Natural killer cell treated with Interleukin-12 subunit alpha and Interleukin-12 subunit beta and Interleukin-15 and Interleukin-18, amount 100 ng/mL, for 72 hours (primary cell): ENCODE measurements at regions not wholly inside any gene's neighbourhood (a gene's known extent, or its start where the extent isn't known, plus 50 kb on each side); places are given as distances from the start of the nearest gene placed in this dataset.

Source experiments
- ATAC-seq, 2 donors: fragments of 150-1000 bp; cut with Tn5 transposase in 1 of 2; sonication (Bioruptor Pico), chemical (Tn5 transposase) in 1 of 2; 2 replicates each; pipeline ENCODE4 v1.10.0; 2021
- DNase-seq: peaks from one replicate; pipeline ENCODE4 v3.0.0; 2022; ENCODE audit warnings: low spot score
- H3K27ac Mint-ChIP-seq, 2 donors: 1 replicate in 1 of 2; 2 replicates in 1 of 2; pipeline ENCODE4 v1.8.0; 2022; ENCODE audit warnings: mixed read lengths in 2 of 2, mild to moderate bottlenecking in 1 of 2, moderate library complexity in 1 of 2
- H3K27me3 Mint-ChIP-seq, 2 donors: 1 replicate in 1 of 2; 2 replicates in 1 of 2; pipeline ENCODE4 v1.8.0; 2022; ENCODE audit warnings: mixed read lengths in 2 of 2
- H3K36me3 Mint-ChIP-seq: one replicate; pipeline ENCODE4 v1.8.0; 2022; ENCODE audit warnings: mixed read lengths
- H3K4me1 Mint-ChIP-seq, 2 donors: 1 replicate in 1 of 2; 2 replicates in 1 of 2; pipeline ENCODE4 v1.8.0; 2022; ENCODE audit warnings: low read depth in 2 of 2, mixed read lengths in 2 of 2, mild to moderate bottlenecking in 1 of 2
- H3K4me3 Mint-ChIP-seq: one replicate; pipeline ENCODE4 v1.8.0; 2022; ENCODE audit warnings: mixed read lengths
- H3K9me3 Mint-ChIP-seq: 2 replicates; pipeline ENCODE4 v1.8.0; 2022; ENCODE audit warnings: mixed read lengths

- H3K4me1 Mint-ChIP-seq: no peaks in the 10 kb centered on the region
- ATAC-seq (no peak), DNase-seq (no peak)
- H3K27me3 Mint-ChIP-seq: peaks cover 10 to 13% of the 10 kb centered on the region in 2 donors
- no peak overlapping the region for H3K27ac Mint-ChIP-seq
- no peaks in the 10 kb centered on the region for H3K36me3 Mint-ChIP-seq
- no peaks in the 10 kb centered on the region for H3K9me3 Mint-ChIP-seq
- no peak overlapping the region for H3K4me3 Mint-ChIP-seq
Measured at GRCh38 chr2:160550048-160550447, 56.4 kb upstream of the RBMS1 start.

DNA sequence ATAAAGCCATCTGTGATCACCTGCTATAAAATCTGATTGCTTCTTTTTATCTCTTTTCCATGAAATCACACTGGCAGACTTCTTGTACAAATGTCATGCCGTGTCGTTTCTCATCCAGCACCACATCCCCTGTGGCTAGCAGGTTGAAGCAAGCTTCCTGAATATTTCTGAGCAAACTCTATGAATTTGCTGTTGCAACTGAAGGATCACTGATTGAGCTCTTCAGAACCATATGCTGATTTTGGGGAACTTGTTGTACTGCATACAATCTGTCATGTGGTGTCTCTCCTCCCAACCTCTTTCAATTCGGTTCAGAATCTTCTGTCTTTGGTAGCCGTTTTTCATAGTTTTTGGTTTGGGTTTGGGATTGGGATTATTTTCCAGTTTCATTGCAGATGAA lies 57.7 kb upstream of the RBMS1 start:
- H3K27me3 Mint-ChIP-seq: peaks cover 10 to 13% of the 10 kb centered on the region in 2 donors
- no peak overlapping the region for H3K27ac Mint-ChIP-seq
- ATAC-seq (no peak), DNase-seq (no peak)
- no peaks in the 10 kb centered on the region for H3K4me1 Mint-ChIP-seq
- H3K36me3 Mint-ChIP-seq: no peaks in the 10 kb centered on the region
- no peak overlapping the region for H3K4me3 Mint-ChIP-seq
- H3K9me3 Mint-ChIP-seq: no peaks in the 10 kb centered on the region

DNA sequence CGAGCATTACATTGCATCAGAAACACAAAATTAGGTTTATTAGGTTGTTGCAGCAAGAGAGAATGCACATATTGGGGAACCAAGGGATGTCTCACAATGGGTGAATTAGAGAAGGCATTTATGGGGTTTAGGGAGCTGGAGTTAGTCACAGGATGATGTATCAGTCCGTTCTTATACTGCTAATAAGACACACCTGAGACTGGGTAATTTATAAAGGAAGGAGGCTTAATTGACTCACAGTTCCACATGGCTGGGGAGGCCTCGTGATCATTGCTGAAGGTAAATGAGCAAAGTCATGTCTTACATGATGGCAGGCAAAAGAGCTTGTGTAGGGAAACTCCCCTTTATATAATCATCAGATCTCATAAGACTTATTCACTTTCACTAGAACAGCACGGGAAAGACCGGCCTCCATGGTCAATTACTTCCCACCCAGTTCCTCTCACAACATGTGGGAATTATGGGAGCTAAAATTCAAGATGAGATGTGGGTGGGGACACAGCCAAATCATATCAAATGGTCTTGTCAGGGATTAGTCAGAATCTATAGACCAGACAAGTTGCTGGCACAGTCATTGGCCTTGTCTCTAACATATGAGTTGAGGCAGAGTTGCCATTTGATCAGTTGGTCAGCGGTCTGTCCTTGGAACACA lies 61.9 kb upstream of the RBMS1 start:
- Mint-ChIP-seq H3K4me1 (no peaks in the 10 kb centered on the region), H3K9me3 (no peaks in the 10 kb centered on the region), H3K4me3 (no peak overlapping the region), H3K27me3 (peaks cover 9 to 10% of the 10 kb centered on the region in 2 donors), H3K27ac (no peak overlapping the region), H3K36me3 (no peaks in the 10 kb centered on the region)
- DNase-seq (no peak), ATAC-seq (no peak)

DNA sequence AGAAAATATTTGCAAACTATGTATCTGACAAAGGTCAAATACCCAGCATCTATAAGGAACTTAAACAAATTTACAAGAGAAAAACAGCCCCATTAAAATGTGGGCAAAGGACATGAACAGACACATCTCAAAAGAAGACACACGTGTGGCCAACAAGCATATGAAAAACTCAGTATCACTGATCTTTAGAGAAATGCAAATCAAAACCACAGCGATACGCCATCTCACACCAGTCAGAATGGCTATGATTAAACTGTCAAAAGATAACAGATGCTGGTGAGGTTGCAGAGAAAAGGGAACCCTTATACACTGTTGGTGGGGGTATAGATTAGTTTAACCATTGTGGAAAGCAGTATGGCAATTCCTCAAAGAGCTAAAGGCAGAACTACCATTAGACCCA lies 64.3 kb upstream of the RBMS1 start:
- no peak for DNase-seq
- Mint-ChIP-seq H3K9me3 (no peaks in the 10 kb centered on the region), H3K4me1 (no peaks in the 10 kb centered on the region), H3K27ac (no peak overlapping the region), H3K4me3 (no peak overlapping the region), H3K27me3 (peaks cover 0 to 5% of the 10 kb centered on the region in 2 donors), H3K36me3 (no peaks in the 10 kb centered on the region)
- no peak for ATAC-seq

DNA sequence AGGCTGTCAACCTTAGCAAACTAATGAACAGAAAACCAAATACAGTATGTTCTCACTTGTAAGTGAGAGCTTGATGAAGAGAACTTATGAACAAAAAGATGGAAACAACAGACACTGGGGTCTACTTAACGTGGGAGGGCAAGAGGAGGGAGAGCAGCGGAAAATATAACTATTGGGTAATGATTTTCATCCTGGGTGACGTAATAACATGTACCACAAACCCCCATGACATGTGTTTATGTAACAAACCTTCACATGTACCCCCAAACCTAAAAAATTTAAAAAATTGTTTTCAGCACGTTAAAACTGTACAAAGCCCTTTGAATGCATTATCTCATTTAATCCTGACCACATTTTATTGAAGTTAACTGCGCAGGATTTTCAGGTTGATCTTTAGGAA lies 64.9 kb upstream of the RBMS1 start:
- ATAC-seq (no peak), DNase-seq (no peak)
- Mint-ChIP-seq H3K27me3 (no peaks in the 10 kb centered on the region), H3K27ac (no peak overlapping the region), H3K4me1 (no peaks in the 10 kb centered on the region), H3K4me3 (no peak overlapping the region), H3K9me3 (no peaks in the 10 kb centered on the region), H3K36me3 (no peaks in the 10 kb centered on the region)

DNA sequence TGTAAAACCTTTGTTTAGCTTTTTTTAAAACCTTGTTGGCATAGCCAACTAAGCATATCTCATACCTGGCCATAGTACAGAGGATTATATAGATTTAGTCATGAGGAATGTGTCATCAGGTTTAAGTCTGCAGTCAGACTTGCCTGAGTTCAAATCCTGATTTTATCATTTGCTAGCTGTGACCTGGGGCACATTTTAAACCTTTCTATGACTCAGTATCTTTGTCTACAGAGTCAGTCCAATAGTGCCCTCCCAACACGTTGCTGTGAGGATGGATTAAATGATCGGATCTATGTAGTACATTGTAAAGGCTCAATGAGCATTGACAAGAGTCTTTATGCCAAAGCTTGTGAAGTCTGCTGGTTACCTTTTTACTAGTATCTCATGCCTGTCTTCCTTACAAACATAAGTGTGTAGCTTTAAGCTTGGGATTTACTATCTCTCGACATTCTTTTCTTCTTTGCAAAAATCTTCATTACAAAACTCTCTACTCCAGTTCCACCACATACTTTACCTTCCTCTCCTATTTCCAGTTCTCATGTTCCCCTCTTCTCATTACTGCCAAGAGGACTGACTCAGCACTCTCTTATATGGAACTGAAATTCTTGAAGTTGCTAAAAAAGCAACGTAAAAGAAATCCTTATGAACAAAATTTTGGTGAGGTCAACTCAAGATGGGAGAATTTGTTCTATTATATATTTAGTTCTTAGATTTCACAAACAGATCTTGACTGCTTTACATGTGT lies 68.1 kb upstream of the RBMS1 start:
- Mint-ChIP-seq H3K27me3 (no peaks in the 10 kb centered on the region), H3K4me1 (no peaks in the 10 kb centered on the region), H3K4me3 (no peak overlapping the region), H3K36me3 (no peaks in the 10 kb centered on the region), H3K27ac (no peak overlapping the region), H3K9me3 (no peaks in the 10 kb centered on the region)
- ATAC-seq (no peak), DNase-seq (no peak)

GRCh38 chr2:160562730-160563129 lies 69.1 kb upstream of the RBMS1 start:
- ATAC-seq (no peak), DNase-seq (no peak)
- Mint-ChIP-seq H3K27me3 (no peaks in the 10 kb centered on the region), H3K27ac (no peak overlapping the region), H3K4me3 (no peak overlapping the region), H3K9me3 (no peaks in the 10 kb centered on the region), H3K4me1 (no peaks in the 10 kb centered on the region), H3K36me3 (no peaks in the 10 kb centered on the region)

DNA sequence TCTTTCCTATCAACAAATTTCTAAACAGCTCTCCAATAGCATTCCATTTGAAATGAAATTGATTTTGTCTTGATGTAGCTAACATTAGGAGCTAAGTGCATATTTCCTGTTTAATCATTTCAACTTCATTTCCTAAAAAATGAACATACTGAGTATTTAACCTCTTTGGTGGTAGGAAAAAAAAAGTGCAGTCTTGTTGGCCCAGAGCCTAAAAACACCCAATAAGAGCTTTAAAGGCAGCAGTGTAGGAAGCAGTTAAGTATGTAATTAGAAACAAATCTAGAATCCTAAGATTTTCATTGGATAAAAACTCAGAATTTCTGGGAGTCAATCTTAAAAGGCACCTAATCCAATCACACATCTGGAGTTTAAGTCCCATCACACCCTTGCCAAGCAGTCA lies 71.0 kb upstream of the RBMS1 start:
- H3K27me3 Mint-ChIP-seq: peaks cover 8 to 10% of the 10 kb centered on the region in 2 donors
- no peaks in the 10 kb centered on the region for H3K36me3 Mint-ChIP-seq
- no peak for ATAC-seq
- H3K27ac Mint-ChIP-seq: no peak overlapping the region
- H3K4me1 Mint-ChIP-seq: no peaks in the 10 kb centered on the region
- H3K4me3 Mint-ChIP-seq: no peak overlapping the region
- H3K9me3 Mint-ChIP-seq: no peaks in the 10 kb centered on the region
- no peak for DNase-seq

DNA sequence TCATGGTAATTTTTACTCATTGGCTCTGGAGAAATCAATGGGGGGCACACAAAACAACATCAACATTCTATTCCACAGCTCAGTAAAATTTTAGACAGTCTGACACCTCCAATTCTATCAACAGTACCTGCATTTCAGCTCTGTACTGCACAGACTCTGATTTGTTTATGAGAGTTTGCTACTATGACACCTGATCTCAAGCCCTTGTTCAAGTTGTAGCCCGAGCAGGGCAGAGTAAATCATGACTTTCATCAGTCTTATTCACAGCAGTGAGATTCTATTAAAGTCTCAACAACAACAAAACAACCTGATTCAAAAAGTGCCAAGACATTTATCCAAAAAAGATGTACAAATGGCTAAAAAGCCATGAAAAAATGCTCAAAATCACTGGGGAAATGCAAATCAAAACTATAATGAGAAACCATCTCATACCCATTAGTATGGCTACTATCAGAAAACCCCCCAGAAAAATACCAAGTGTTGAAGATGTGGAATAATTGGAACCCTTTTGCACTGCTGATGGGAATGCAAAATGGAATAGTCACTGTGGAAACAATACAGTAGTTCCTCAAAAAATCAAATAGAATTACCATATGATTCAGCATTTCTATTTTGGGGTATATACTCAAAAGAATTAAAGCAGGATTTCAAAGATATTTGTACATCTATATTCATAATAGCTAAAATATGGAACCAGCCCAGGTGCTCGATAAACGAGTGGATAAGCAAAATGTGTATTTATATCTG lies 71.7 kb upstream of the RBMS1 start:
- H3K9me3 Mint-ChIP-seq: no peaks in the 10 kb centered on the region
- H3K27ac Mint-ChIP-seq: no peak overlapping the region
- H3K36me3 Mint-ChIP-seq: no peaks in the 10 kb centered on the region
- DNase-seq (no peak), ATAC-seq (no peak)
- no peak overlapping the region for H3K4me3 Mint-ChIP-seq
- H3K27me3 Mint-ChIP-seq: peaks cover 8 to 11% of the 10 kb centered on the region in 2 donors
- no peaks in the 10 kb centered on the region for H3K4me1 Mint-ChIP-seq

DNA sequence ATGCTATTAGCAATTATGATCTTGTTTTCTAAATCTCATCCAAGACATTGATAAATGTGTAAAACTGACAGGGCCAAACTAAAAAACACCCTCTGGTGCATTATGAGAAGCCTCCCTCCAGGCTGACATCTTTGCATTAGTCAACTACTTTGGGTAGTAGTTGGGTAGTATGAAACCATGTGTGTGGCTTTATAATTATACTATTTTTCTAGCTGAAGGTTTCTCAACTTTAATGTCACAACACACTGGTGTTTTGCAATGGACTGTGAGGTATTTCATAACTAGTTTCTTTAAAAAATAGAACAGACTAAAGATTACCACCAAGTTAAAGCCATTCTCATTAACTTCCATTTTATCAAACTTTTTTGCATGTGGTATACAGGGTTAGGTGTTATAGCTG lies 73.1 kb upstream of the RBMS1 start:
- Mint-ChIP-seq H3K36me3 (no peaks in the 10 kb centered on the region), H3K27me3 (peaks cover 8 to 11% of the 10 kb centered on the region in 2 donors), H3K4me3 (no peak overlapping the region), H3K4me1 (no peaks in the 10 kb centered on the region), H3K27ac (peak overlapping the region in 1 of 2 donors; percentile 28), H3K9me3 (no peaks in the 10 kb centered on the region)
- ATAC-seq: peak; percentile 61 to 62
- no peak for DNase-seq

DNA sequence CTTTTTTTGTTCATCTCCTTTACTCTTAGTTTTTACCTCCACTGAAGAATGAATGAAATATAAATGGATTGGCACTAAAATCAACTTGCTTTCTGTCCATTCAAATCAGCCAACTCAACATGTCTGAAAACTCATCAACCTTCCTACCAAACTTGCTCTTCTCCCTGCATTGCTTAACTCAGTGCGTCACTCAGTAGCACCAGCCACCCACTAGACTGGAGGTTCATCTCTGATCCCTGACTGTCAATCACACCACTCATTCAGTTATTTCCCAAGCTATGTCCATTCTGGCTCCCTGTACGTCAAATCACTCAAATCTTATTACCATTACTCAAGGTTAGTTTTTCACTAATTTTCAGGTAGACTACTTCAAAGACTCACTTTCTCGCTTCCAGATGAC lies 75.2 kb upstream of the RBMS1 start:
- peaks cover 8 to 11% of the 10 kb centered on the region in 2 donors for H3K27me3 Mint-ChIP-seq
- no peaks in the 10 kb centered on the region for H3K4me1 Mint-ChIP-seq
- no peak overlapping the region for H3K27ac Mint-ChIP-seq
- H3K36me3 Mint-ChIP-seq: no peaks in the 10 kb centered on the region
- H3K9me3 Mint-ChIP-seq: no peaks in the 10 kb centered on the region
- H3K4me3 Mint-ChIP-seq: no peak overlapping the region
- no peak for DNase-seq
- ATAC-seq: no peak

DNA sequence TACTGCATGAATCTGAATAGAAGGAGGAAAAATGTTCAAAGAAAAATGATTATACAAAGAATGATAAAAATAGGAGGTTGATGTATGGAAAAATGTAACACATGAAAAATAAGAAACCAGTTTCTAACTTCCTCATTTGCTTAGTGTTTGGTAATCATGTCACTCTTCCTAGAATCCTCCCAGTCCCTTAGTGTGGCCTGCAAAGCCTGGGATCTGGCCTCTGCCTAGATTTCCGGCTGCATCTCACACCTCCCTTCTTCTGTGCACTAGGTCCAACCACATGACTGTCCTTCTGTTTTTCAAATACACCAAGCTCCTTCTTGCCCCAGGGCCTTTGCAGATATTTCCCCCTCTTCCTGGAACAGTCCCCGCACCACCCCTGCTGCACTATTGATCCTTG lies 76.8 kb upstream of the RBMS1 start:
- Mint-ChIP-seq H3K27ac (no peak overlapping the region), H3K27me3 (peaks cover 8 to 11% of the 10 kb centered on the region in 2 donors), H3K4me3 (no peak overlapping the region), H3K4me1 (no peaks in the 10 kb centered on the region), H3K36me3 (no peaks in the 10 kb centered on the region), H3K9me3 (no peaks in the 10 kb centered on the region)
- ATAC-seq: no peak
- DNase-seq: no peak

DNA sequence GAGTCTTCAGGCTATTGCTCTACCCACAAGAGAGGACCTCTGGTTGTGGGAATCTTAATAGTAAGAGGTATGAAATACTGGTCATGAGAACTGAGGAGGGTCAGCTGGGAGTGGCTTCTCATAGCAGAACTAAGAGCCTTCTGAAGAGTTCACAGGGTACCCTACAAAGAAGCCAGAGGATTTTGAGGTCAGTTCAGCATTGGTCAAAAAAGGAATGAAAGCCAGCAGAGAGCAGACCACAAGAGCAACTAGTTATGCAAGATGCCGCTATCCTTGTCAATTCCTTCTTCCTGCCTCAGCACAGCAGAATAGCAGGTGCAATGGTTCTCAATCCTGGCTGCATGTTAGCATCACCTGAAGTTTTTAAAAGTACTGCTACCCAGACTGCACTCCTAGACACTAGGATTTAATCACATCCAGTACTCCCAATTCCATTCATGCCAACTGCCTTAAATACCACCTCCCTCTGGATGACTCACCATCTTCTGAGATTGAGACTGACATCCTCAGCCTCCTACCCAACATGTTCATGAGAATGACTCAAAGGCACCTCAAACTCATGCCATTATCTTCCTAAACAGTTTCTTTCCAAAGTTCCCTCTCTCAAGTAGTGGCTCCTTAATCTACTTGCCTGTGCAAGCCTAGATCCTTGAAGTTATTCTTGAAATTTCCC lies 81.0 kb upstream of the RBMS1 start:
- DNase-seq (no peak), ATAC-seq (peak in 1 of 2 donors; percentile 9)
- no peaks in the 10 kb centered on the region for H3K4me1 Mint-ChIP-seq
- H3K36me3 Mint-ChIP-seq: no peaks in the 10 kb centered on the region
- H3K27me3 Mint-ChIP-seq: peaks cover 0 to 2% of the 10 kb centered on the region in 2 donors
- H3K4me3 Mint-ChIP-seq: no peak overlapping the region
- H3K9me3 Mint-ChIP-seq: no peaks in the 10 kb centered on the region
- no peak overlapping the region for H3K27ac Mint-ChIP-seq

DNA sequence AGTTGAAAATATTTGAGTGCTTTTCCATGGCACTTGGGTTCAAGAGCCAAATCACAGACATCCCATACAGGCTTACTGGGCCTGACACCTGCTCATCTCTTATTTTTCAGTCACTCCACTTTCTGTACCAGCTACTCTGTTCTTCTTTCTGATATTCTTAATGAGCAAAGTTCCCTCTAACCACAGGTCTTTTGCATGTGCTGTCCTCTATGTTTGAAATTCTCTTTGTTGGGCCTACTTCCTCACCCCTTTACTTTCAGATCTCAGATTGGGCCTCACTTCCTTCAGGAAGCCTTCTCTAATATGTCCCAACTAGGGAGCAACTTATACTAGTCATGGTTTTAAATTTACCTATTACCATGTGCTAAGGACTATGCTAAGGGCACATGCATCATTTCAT lies 81.8 kb upstream of the RBMS1 start:
- Mint-ChIP-seq H3K36me3 (no peaks in the 10 kb centered on the region), H3K27me3 (peaks cover 0 to 3% of the 10 kb centered on the region in 2 donors), H3K4me1 (no peaks in the 10 kb centered on the region), H3K27ac (no peak overlapping the region), H3K9me3 (no peaks in the 10 kb centered on the region), H3K4me3 (no peak overlapping the region)
- DNase-seq (no peak), ATAC-seq (no peak)
